KMS-11 (cell line): ENCODE measurements at regions not wholly inside any gene's neighbourhood (a gene's known extent, or its start where the extent isn't known, plus 50 kb on each side); places are given as distances from the start of the nearest gene placed in this dataset.

ENCODE experiments used
- H2AFZ ChIP-seq: fragments of 200-600 bp; sonication (generic); 2 replicates; pipeline ENCODE4 v1.6.1; 2016; ENCODE audit warnings: antibody characterized with exemption, mixed run types, low read depth
- H3K27ac ChIP-seq: fragments of 200-600 bp; sonication (generic); 2 replicates; pipeline ENCODE4 v1.6.1; 2016; ENCODE audit warnings: mild to moderate bottlenecking, mixed run types
- H3K27me3 ChIP-seq: fragments of 200-600 bp; sonication (generic); 2 replicates; pipeline ENCODE4 v1.6.1; 2017; ENCODE audit warnings: mild to moderate bottlenecking, low read depth, mixed run types, moderate library complexity; ENCODE audit not compliant: insufficient read depth
- H3K36me3 ChIP-seq: fragments of 200-600 bp; sonication (generic); 2 replicates; pipeline ENCODE4 v1.6.1; 2017; ENCODE audit warnings: mild to moderate bottlenecking, mixed run types; ENCODE audit not compliant: insufficient read depth
- H3K4me1 ChIP-seq: fragments of 200-600 bp; sonication (generic); 2 replicates; pipeline ENCODE4 v1.6.1; 2016; ENCODE audit warnings: mild to moderate bottlenecking, low read depth, mixed run types; ENCODE audit not compliant: poor library complexity, severe bottlenecking
- H3K4me2 ChIP-seq: fragments of 200-600 bp; sonication (generic); 2 replicates; pipeline ENCODE4 v1.7.0; 2016; ENCODE audit warnings: mild to moderate bottlenecking, mixed run types
- H3K4me3 ChIP-seq: fragments of 200-600 bp; sonication (generic); IDR thresholded peaks from 2 replicates; pipeline ENCODE4 v1.6.1; 2017; ENCODE audit warnings: low read depth, low read length, mixed read lengths; ENCODE audit not compliant: insufficient read depth
- H3K79me2 ChIP-seq: fragments of 200-600 bp; sonication (generic); 2 replicates; pipeline ENCODE4 v1.6.1; 2016; ENCODE audit warnings: low read depth, mixed run types; ENCODE audit not compliant: insufficient read depth
- H3K9ac ChIP-seq: fragments of 200-600 bp; sonication (generic); 2 replicates; pipeline ENCODE4 v1.6.1; 2016; ENCODE audit warnings: mild to moderate bottlenecking, mixed run types
- H4K20me1 ChIP-seq: fragments of 200-600 bp; sonication (generic); 2 replicates; pipeline ENCODE4 v1.6.1; 2016; ENCODE audit warnings: mild to moderate bottlenecking, mixed run types; ENCODE audit not compliant: insufficient read depth
- CTCF ChIP-seq: fragments of 200-600 bp; sonication (generic); conservative IDR thresholded peaks from 2 replicates; pipeline ENCODE4 v1.6.1; 2017; ENCODE audit warnings: low read depth, mild to moderate bottlenecking, antibody characterized with exemption, low read length, moderate library complexity, mixed read lengths

- peaks cover 7% of the 10 kb centered on the region for H3K4me1 ChIP-seq
- no peaks in the 10 kb centered on the region for H4K20me1 ChIP-seq
- H3K27ac ChIP-seq, result no peak overlapping the region
- H3K9ac ChIP-seq, result no peak overlapping the region
- no peaks in the 10 kb centered on the region for H3K36me3 ChIP-seq
- no peak overlapping the region for H2AFZ ChIP-seq
- no peak for TF ChIP-seq CTCF
- no peaks in the 10 kb centered on the region for H3K27me3 ChIP-seq
- no peak overlapping the region for H3K4me2 ChIP-seq
- H3K79me2 ChIP-seq, result no peaks in the 10 kb centered on the region
- H3K4me3 ChIP-seq, result no peak overlapping the region
These were observed 56.6 kb upstream of the CALM2 start for GRCh38 chr2:47232738-47233415.

GRCh38 chr2:47230418-47230817, 54.1 kb upstream of the CALM2 start:
- Histone ChIP-seq H3K4me2 (no peak overlapping the region), H3K27me3 (no peaks in the 10 kb centered on the region), H3K4me1 (no peaks in the 10 kb centered on the region), H3K36me3 (no peaks in the 10 kb centered on the region), H3K27ac (no peak overlapping the region), H3K79me2 (no peaks in the 10 kb centered on the region), H3K9ac (no peak overlapping the region), H3K4me3 (no peak overlapping the region), H2AFZ (no peak overlapping the region), H4K20me1 (no peaks in the 10 kb centered on the region)
- no peak for TF ChIP-seq CTCF

- H3K79me2 ChIP-seq, result no peaks in the 10 kb centered on the region
- no peak overlapping the region for H3K27ac ChIP-seq
- no peak overlapping the region for H3K4me2 ChIP-seq
- no peak overlapping the region for H3K9ac ChIP-seq
- no peak overlapping the region for H2AFZ ChIP-seq
- TF ChIP-seq CTCF, result no peak
- no peaks in the 10 kb centered on the region for H3K36me3 ChIP-seq
- H3K4me3 ChIP-seq, result no peak overlapping the region
- no peaks in the 10 kb centered on the region for H3K27me3 ChIP-seq
- H4K20me1 ChIP-seq, result no peaks in the 10 kb centered on the region
- H3K4me1 ChIP-seq, result no peaks in the 10 kb centered on the region
These were observed 51.4 kb upstream of the CALM2 start for GRCh38 chr2:47227532-47228279.

- Histone ChIP-seq H3K4me2 (no peak overlapping the region), H3K4me1 (peaks cover 2% of the 10 kb centered on the region), H3K9ac (no peak overlapping the region), H3K79me2 (no peaks in the 10 kb centered on the region), H3K27me3 (no peaks in the 10 kb centered on the region), H3K27ac (no peak overlapping the region), H4K20me1 (no peaks in the 10 kb centered on the region), H2AFZ (no peak overlapping the region), H3K36me3 (no peaks in the 10 kb centered on the region), H3K4me3 (no peak overlapping the region)
- no peak for TF ChIP-seq CTCF
These were observed 50.6 kb upstream of the CALM2 start for GRCh38 chr2:47226923-47227220.
